CD4-positive, CD25-positive, alpha-beta regulatory T cell (primary cell): ENCODE measurements at regions not wholly inside any gene's neighbourhood (a gene's known extent, or its start where the extent isn't known, plus 50 kb on each side); places are given as distances from the start of the nearest gene placed in this dataset.

Experiments used
- ATAC-seq, 2 donors: fragments of 150-1000 bp; cut with Tn5 transposase; one replicate each; pipeline ENCODE4 v1.10.0; 2021; ENCODE audit warnings: low read depth in 2 of 2, moderate number of reproducible peaks in 2 of 2, moderate library complexity in 1 of 2
- DNase-seq, 3 donors: peaks; one replicate each; pipeline versions ENCODE4 v3.0.0 to v3.0.0-alpha.2; 2012 to 2022; ENCODE audit warnings: mixed read lengths in 1 of 3
- H3K27ac ChIP-seq: one replicate; pipeline ENCODE4 v1.7.0; 2013; ENCODE audit warnings: mild to moderate bottlenecking, low read length; ENCODE audit not compliant: insufficient read depth, poor library complexity, severe bottlenecking
- H3K27me3 ChIP-seq: one replicate; pipeline ENCODE4 v1.7.0; 2013; ENCODE audit warnings: low read length; ENCODE audit not compliant: control insufficient read depth, insufficient read depth
- H3K36me3 ChIP-seq: one replicate; pipeline ENCODE4 v1.7.0; 2013; ENCODE audit warnings: mild to moderate bottlenecking, low read length, moderate library complexity; ENCODE audit not compliant: control insufficient read depth, insufficient read depth
- H3K4me1 ChIP-seq: 2 replicates; pipeline ENCODE4 v1.7.0; 2013; ENCODE audit warnings: mild to moderate bottlenecking, low read length; ENCODE audit not compliant: insufficient read depth, control insufficient read depth, poor library complexity, severe bottlenecking
- H3K4me3 ChIP-seq: one replicate; pipeline ENCODE4 v1.7.0; 2013; ENCODE audit warnings: low read depth, mild to moderate bottlenecking, low read length, moderate library complexity
- H3K9me3 ChIP-seq, 2 experiments: 1 replicate in 1 of 2; 2 replicates in 1 of 2; pipeline ENCODE4 v1.7.0; 2013; ENCODE audit warnings: low read length in 2 of 2, mild to moderate bottlenecking in 1 of 2, moderate library complexity in 1 of 2; ENCODE audit not compliant: control insufficient read depth in 2 of 2
- H3K27ac Mint-ChIP-seq, 3 donors: one replicate each; pipeline ENCODE4 v1.8.0; 2020 to 2022; ENCODE audit warnings: mild to moderate bottlenecking in 3 of 3, mixed read lengths in 3 of 3, moderate library complexity in 2 of 3
- H3K27me3 Mint-ChIP-seq: one replicate; pipeline ENCODE4 v1.8.0; 2022; ENCODE audit warnings: mild to moderate bottlenecking, mixed read lengths
- H3K36me3 Mint-ChIP-seq: one replicate; pipeline ENCODE4 v1.8.0; 2020; ENCODE audit warnings: mixed read lengths
- H3K4me1 Mint-ChIP-seq, 4 donors: one replicate each; pipeline ENCODE4 v1.8.0; 2020 to 2022; ENCODE audit warnings: mixed read lengths in 4 of 4, mild to moderate bottlenecking in 1 of 4
- H3K4me3 Mint-ChIP-seq, 4 donors: one replicate each; pipeline ENCODE4 v1.8.0; 2020 to 2022; ENCODE audit warnings: mild to moderate bottlenecking in 4 of 4, mixed read lengths in 4 of 4, moderate library complexity in 3 of 4
- H3K9me3 Mint-ChIP-seq, 7 donors: one replicate each; pipeline ENCODE4 v1.8.0; 2020 to 2022; ENCODE audit warnings: mixed read lengths in 7 of 7, mild to moderate bottlenecking in 3 of 7, moderate library complexity in 2 of 7

- Mint-ChIP-seq H3K36me3 (no peaks in the 10 kb centered on the region), H3K4me3 (no peak overlapping the region), H3K9me3 (peaks cover 0 to 2% (median 0%) of the 10 kb centered on the region in 7 donors), H3K4me1 (peaks cover 4 to 11% (median 5%) of the 10 kb centered on the region in 4 donors), H3K27ac (no peak overlapping the region), H3K27me3 (peaks cover 3% of the 10 kb centered on the region)
- no peaks in the 10 kb centered on the region for H3K4me1 ChIP-seq
- no peaks in the 10 kb centered on the region for H3K9me3 ChIP-seq
- peaks cover 11% of the 10 kb centered on the region for H3K27me3 ChIP-seq
- H3K4me3 ChIP-seq: no peak overlapping the region
- H3K27ac ChIP-seq: no peak overlapping the region
- no peaks in the 10 kb centered on the region for H3K36me3 ChIP-seq
- DNase-seq (no peak), ATAC-seq (no peak)
Measured at GRCh38 chr1:100611086-100611485, 73.1 kb downstream of the GPR88 start.

- ATAC-seq: no peak
Measured at GRCh38 chr1:100612540-100612939, 74.6 kb downstream of the GPR88 start.

GRCh38 chr1:100613817-100614559 lies 76.0 kb downstream of the GPR88 start:
- no peaks in the 10 kb centered on the region for H3K9me3 Mint-ChIP-seq
- H3K27me3 Mint-ChIP-seq: no peaks in the 10 kb centered on the region
- Histone ChIP-seq H3K36me3 (no peaks in the 10 kb centered on the region), H3K27ac (no peak overlapping the region), H3K4me1 (no peaks in the 10 kb centered on the region), H3K27me3 (peaks cover 6% of the 10 kb centered on the region), H3K4me3 (no peak overlapping the region), H3K9me3 (no peaks in the 10 kb centered on the region)
- no peak overlapping the region for H3K27ac Mint-ChIP-seq
- H3K4me1 Mint-ChIP-seq: peaks cover 4 to 11% (median 5%) of the 10 kb centered on the region in 4 donors
- DNase-seq (peak in 2 of 3 donors; percentile 0 to 50), ATAC-seq (no peak)
- H3K36me3 Mint-ChIP-seq: no peaks in the 10 kb centered on the region
- no peak overlapping the region for H3K4me3 Mint-ChIP-seq

More at GRCh38 chr1:100612540-100612939, 74.6 kb downstream of the GPR88 start:
- Histone ChIP-seq H3K4me1 (no peaks in the 10 kb centered on the region), H3K27ac (no peak overlapping the region), H3K27me3 (peaks cover 6% of the 10 kb centered on the region), H3K9me3 (no peaks in the 10 kb centered on the region), H3K36me3 (no peaks in the 10 kb centered on the region), H3K4me3 (no peak overlapping the region)
- Mint-ChIP-seq H3K9me3 (no peaks in the 10 kb centered on the region), H3K27me3 (no peaks in the 10 kb centered on the region), H3K27ac (no peak overlapping the region), H3K4me3 (no peak overlapping the region), H3K4me1 (peaks cover 4 to 11% (median 5%) of the 10 kb centered on the region in 4 donors), H3K36me3 (no peaks in the 10 kb centered on the region)
- DNase-seq: no peak

GRCh38 chr1:100614570-100614969 lies 76.6 kb downstream of the GPR88 start:
- Mint-ChIP-seq H3K36me3 (no peaks in the 10 kb centered on the region), H3K9me3 (no peaks in the 10 kb centered on the region), H3K27ac (no peak overlapping the region), H3K27me3 (no peaks in the 10 kb centered on the region), H3K4me3 (peak overlapping the region in 1 of 4 donors; percentile 41), H3K4me1 (peaks cover 4 to 11% (median 5%) of the 10 kb centered on the region in 4 donors)
- no peak for ATAC-seq
- H3K4me1 ChIP-seq: no peaks in the 10 kb centered on the region
- H3K9me3 ChIP-seq: no peaks in the 10 kb centered on the region
- no peak overlapping the region for H3K4me3 ChIP-seq
- H3K36me3 ChIP-seq: no peaks in the 10 kb centered on the region
- DNase-seq: peak in 1 of 3 donors; percentile 28
- H3K27me3 ChIP-seq: peaks cover 4% of the 10 kb centered on the region
- H3K27ac ChIP-seq: no peak overlapping the region

DNA sequence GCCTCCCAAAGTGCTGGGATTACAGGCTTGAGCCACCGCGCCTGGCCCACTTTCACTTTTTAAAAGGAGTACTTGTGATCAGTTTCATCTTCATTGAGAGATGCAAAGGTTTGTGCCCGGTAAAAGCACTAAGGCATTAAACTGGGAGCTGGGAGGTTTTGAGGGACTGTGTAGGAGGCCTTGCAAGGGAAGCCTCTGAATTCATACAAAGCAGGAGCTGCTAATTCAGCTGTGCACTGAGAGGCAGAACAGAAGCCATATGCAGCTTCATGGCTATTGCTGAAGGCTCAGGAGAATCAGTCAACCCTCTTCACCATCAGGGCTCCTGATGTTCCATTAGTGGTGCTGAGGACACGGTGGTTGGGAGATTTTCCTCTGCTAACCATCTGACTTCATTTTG lies 77.7 kb downstream of the GPR88 start:
- Histone ChIP-seq H3K27ac (no peak overlapping the region), H3K27me3 (peaks cover 4% of the 10 kb centered on the region), H3K4me1 (no peaks in the 10 kb centered on the region), H3K4me3 (no peak overlapping the region), H3K9me3 (no peaks in the 10 kb centered on the region), H3K36me3 (no peaks in the 10 kb centered on the region)
- peaks cover 4 to 11% (median 5%) of the 10 kb centered on the region in 4 donors for H3K4me1 Mint-ChIP-seq
- no peak for ATAC-seq
- no peak overlapping the region for H3K4me3 Mint-ChIP-seq
- no peaks in the 10 kb centered on the region for H3K9me3 Mint-ChIP-seq
- peaks cover 4% of the 10 kb centered on the region for H3K27me3 Mint-ChIP-seq
- no peaks in the 10 kb centered on the region for H3K36me3 Mint-ChIP-seq
- DNase-seq: no peak
- H3K27ac Mint-ChIP-seq: no peak overlapping the region

GRCh38 chr1:100616121-100616621 lies 78.2 kb downstream of the GPR88 start:
- no peak overlapping the region for H3K27ac Mint-ChIP-seq
- no peaks in the 10 kb centered on the region for H3K36me3 Mint-ChIP-seq
- Histone ChIP-seq H3K4me1 (no peaks in the 10 kb centered on the region), H3K27me3 (peaks cover 2% of the 10 kb centered on the region), H3K27ac (no peak overlapping the region), H3K4me3 (no peak overlapping the region), H3K36me3 (no peaks in the 10 kb centered on the region), H3K9me3 (no peaks in the 10 kb centered on the region)
- no peak for DNase-seq
- H3K27me3 Mint-ChIP-seq: peaks cover 4% of the 10 kb centered on the region
- no peaks in the 10 kb centered on the region for H3K9me3 Mint-ChIP-seq
- no peak for ATAC-seq
- no peak overlapping the region for H3K4me3 Mint-ChIP-seq
- peaks cover 4 to 11% (median 5%) of the 10 kb centered on the region in 4 donors for H3K4me1 Mint-ChIP-seq

- Histone ChIP-seq H3K27me3 (no peaks in the 10 kb centered on the region), H3K4me1 (no peaks in the 10 kb centered on the region), H3K36me3 (no peaks in the 10 kb centered on the region), H3K27ac (no peak overlapping the region), H3K9me3 (no peaks in the 10 kb centered on the region), H3K4me3 (no peak overlapping the region)
- Mint-ChIP-seq H3K27ac (no peak overlapping the region), H3K4me3 (no peak overlapping the region), H3K36me3 (no peaks in the 10 kb centered on the region), H3K27me3 (peaks cover 4% of the 10 kb centered on the region), H3K4me1 (no peaks in the 10 kb centered on the region), H3K9me3 (peaks cover 0 to 2% (median 0%) of the 10 kb centered on the region in 7 donors)
- no peak for DNase-seq
- no peak for ATAC-seq
Measured at GRCh38 chr1:100622037-100622436, 84.1 kb downstream of the GPR88 start.

GRCh38 chr1:100622506-100622905 lies 84.6 kb downstream of the GPR88 start:
- Histone ChIP-seq H3K27me3 (no peaks in the 10 kb centered on the region), H3K4me1 (no peaks in the 10 kb centered on the region), H3K4me3 (no peak overlapping the region), H3K9me3 (no peaks in the 10 kb centered on the region), H3K36me3 (no peaks in the 10 kb centered on the region), H3K27ac (no peak overlapping the region)
- DNase-seq (no peak), ATAC-seq (no peak)
- Mint-ChIP-seq H3K36me3 (no peaks in the 10 kb centered on the region), H3K27me3 (peaks cover 4% of the 10 kb centered on the region), H3K9me3 (peaks cover 0 to 4% (median 0%) of the 10 kb centered on the region in 7 donors), H3K27ac (no peak overlapping the region), H3K4me1 (no peaks in the 10 kb centered on the region), H3K4me3 (no peak overlapping the region)
